ENCODE measurements at regions not wholly inside any gene's neighbourhood (a gene's known extent, or its start where the extent isn't known, plus 50 kb on each side); places are given as distances from the start of the nearest gene placed in this dataset.
"Not testable (repeated sequence)": the region's sequence is repeated elsewhere in the genome, so short reads cannot be mapped to it uniquely, and the experiment has no call there.

GRCh38 chr1:121116522-121117297 lies 67.4 kb downstream of the FAM72B start:
- DNase-seq; H3K27me3 ChIP-seq (ENCODE audit: control insufficient read depth, insufficient read depth, low read length); H3K9me3 Mint-ChIP-seq; H3K36me3 Mint-ChIP-seq; H3K4me1 ChIP-seq (ENCODE audit: control insufficient read depth, insufficient read depth, low read length, poor library complexity, severe bottlenecking); ATAC-seq (ENCODE audit: low read depth in 2 of 2); H3K36me3 ChIP-seq (ENCODE audit: control insufficient read depth, insufficient read depth, low read length); H3K4me1 Mint-ChIP-seq; H3K4me3 ChIP-seq (ENCODE audit: low read depth, low read length); H3K27me3 Mint-ChIP-seq; H3K27ac ChIP-seq (ENCODE audit: insufficient read depth, low read length, poor library complexity, severe bottlenecking); H3K27ac Mint-ChIP-seq; H3K4me3 Mint-ChIP-seq; H3K9me3 ChIP-seq (ENCODE audit: control insufficient read depth in 2 of 2, low read length in 2 of 2): not testable (repeated sequence)

GRCh38 chr1:121117298-121117611 lies 66.9 kb downstream of the FAM72B start:
- not testable (repeated sequence) for H3K4me1 Mint-ChIP-seq; H3K27ac Mint-ChIP-seq; H3K27me3 ChIP-seq (ENCODE audit: control insufficient read depth, insufficient read depth, low read length); H3K27ac ChIP-seq (ENCODE audit: insufficient read depth, low read length, poor library complexity, severe bottlenecking); H3K9me3 ChIP-seq (ENCODE audit: control insufficient read depth in 2 of 2, low read length in 2 of 2); DNase-seq; H3K4me1 ChIP-seq (ENCODE audit: control insufficient read depth, insufficient read depth, low read length, poor library complexity, severe bottlenecking); H3K27me3 Mint-ChIP-seq; H3K4me3 ChIP-seq (ENCODE audit: low read depth, low read length); H3K36me3 ChIP-seq (ENCODE audit: control insufficient read depth, insufficient read depth, low read length); H3K4me3 Mint-ChIP-seq; H3K36me3 Mint-ChIP-seq; H3K9me3 Mint-ChIP-seq
- peak; percentile 76 to 84 for ATAC-seq (ENCODE audit: low read depth in 2 of 2)

DNA sequence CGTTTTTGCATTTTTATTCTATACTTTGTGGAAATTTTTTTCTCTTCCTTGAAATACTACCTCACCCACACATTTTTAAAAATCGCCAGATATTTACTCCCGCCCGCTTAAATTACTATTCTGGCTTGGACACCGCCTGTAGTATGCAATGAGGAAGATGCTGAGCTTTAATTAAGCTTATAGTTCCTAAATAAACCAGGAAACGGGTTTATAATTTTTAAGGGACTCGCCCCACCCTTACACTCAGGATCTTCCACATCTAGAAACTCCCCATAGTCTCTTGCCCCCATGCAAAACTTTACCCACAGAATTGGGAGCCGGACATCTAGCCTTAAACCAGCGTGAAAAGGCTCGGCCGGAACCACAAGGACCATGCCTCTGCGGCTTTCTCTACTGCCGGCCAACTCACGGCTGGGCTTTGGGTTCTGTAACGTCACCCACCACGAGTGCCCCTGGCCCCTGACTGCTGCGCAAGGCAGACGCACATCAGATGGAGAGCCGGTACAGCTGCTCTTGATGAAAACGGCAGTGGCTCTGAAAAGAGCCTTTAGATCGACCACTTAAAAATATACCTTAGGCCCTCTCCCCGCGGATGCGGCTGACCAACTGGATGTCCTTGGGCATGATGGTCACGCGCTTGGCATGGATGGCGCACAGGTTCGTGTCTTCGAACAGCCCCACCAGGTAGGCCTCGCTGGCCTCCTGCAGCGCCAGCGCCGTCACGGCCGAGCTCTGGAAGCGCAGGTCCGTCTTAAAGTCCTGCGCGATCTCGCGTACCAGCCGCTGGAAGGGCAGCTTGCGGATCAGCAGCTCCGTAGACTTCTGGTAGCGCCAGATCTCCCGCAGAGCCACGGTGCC lies 66.3 kb downstream of the FAM72B start:
- H3K36me3 Mint-ChIP-seq; H3K4me1 Mint-ChIP-seq; ATAC-seq (ENCODE audit: low read depth in 2 of 2); H3K27ac Mint-ChIP-seq; H3K4me1 ChIP-seq (ENCODE audit: control insufficient read depth, insufficient read depth, low read length, poor library complexity, severe bottlenecking); H3K9me3 Mint-ChIP-seq; H3K27me3 ChIP-seq (ENCODE audit: control insufficient read depth, insufficient read depth, low read length); H3K27me3 Mint-ChIP-seq; H3K9me3 ChIP-seq (ENCODE audit: control insufficient read depth in 2 of 2, low read length in 2 of 2); H3K36me3 ChIP-seq (ENCODE audit: control insufficient read depth, insufficient read depth, low read length); H3K27ac ChIP-seq (ENCODE audit: insufficient read depth, low read length, poor library complexity, severe bottlenecking); H3K4me3 ChIP-seq (ENCODE audit: low read depth, low read length): not testable (repeated sequence)
- DNase-seq = peak in 1 of 3 donors; percentile 0
- H3K4me3 Mint-ChIP-seq = peak overlapping the region in 1 of 4 donors; percentile 38
